ENCODE measurements at regions not wholly inside any gene's neighbourhood (a gene's known extent, or its start where the extent isn't known, plus 50 kb on each side); places are given as distances from the start of the nearest gene placed in this dataset.

DNA sequence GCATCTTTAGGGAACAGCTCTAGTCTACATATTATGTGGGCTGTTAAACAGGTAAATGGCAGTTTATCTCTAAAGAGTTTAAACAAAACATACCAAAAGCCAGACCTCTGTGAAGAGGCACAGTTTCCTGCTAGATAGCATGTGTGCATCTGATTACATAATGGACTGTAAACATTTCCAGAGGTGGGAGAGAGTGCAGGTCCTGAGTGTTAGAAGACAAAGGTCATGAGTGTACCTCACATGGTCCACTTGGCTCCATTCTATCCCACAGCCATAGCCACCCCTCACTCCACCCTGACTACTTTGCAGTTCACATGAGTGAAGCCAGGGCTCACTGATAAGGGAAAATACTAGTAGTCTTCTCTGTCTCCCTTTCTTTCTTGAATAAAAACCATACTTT, 233.4 kb downstream of the MTX2 start:
- DNase-seq (ENCODE audit: low read depth): no peak

DNA sequence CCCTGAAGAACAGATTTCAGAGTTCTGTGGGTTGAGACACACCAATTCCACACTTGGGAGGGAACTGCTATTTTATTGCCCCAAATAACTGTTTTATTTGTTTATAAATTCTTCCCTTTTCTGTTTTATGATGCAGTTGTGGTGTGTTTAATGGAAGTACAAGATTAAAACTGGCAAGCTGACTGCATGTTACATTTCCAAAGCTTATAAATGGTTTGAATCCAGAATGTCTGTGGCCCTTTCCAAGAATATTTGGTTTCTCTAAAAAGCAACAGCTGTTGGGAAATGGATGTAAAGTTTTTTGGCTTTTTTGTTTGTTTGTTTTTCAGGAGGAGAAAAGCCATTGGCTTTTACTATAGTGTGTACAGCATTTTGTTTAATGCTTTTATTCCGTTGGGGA, 234.5 kb downstream of the MTX2 start:
- no peak for DNase-seq (ENCODE audit: low read depth)

DNA sequence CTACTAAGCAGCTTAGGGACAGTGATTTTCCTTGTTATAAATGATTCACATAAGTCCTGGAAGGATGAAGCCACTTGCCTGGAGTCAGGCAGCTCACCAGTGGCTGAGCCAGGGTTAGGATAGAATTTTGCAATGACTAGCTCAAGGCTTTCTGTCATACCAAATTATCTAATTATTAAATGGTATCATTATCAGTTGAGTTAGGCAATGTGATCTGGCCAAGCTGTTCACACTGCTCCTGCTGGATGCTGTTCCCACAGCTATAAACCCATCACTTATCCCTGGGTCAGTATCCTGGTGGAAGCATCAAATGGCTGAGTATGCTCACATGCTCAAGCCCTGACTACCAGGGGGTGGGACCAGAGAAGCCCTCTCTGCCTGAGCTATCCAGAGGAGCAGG, 235.2 kb downstream of the MTX2 start:
- DNase-seq (ENCODE audit: low read depth): no peak

DNA sequence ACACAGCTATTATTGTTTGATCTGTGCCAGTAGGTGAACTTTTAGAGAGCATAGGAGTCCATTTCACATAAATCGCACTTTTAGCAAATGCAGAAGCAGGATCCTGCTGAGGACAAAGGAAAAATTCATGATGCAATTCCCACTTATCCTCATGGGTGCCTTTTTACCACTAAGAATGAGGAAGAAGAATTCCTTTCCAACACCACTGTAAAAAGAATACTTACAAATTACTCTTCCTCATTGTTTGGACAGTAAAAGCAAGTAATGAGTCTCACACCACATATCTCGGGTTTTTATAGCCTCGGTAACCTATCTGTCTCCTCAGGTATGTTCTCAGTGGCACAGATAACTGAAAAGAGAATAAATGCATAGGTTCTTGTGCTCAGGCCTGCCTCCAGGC, 238.5 kb downstream of the MTX2 start:
- no peak for DNase-seq (ENCODE audit: low read depth)

DNA sequence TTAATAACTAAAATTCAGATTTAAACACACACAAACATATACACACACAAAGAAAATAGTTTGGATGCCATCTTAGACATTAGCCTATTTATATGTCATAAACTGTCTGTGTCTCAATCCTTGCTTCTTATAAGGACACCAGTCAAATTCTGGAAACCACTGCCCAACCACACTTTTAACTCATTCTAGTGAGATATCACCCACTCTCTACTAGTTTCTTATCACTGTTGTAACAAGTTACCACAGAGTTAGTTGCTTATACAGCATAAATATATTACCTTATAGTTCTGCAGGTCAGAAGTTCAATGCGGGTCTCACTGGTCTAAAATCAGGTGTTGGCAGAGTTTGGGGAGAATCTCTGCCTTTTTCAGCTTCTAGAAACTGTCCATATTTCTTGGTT, 239.1 kb downstream of the MTX2 start:
- no peak for DNase-seq (ENCODE audit: low read depth)

DNA sequence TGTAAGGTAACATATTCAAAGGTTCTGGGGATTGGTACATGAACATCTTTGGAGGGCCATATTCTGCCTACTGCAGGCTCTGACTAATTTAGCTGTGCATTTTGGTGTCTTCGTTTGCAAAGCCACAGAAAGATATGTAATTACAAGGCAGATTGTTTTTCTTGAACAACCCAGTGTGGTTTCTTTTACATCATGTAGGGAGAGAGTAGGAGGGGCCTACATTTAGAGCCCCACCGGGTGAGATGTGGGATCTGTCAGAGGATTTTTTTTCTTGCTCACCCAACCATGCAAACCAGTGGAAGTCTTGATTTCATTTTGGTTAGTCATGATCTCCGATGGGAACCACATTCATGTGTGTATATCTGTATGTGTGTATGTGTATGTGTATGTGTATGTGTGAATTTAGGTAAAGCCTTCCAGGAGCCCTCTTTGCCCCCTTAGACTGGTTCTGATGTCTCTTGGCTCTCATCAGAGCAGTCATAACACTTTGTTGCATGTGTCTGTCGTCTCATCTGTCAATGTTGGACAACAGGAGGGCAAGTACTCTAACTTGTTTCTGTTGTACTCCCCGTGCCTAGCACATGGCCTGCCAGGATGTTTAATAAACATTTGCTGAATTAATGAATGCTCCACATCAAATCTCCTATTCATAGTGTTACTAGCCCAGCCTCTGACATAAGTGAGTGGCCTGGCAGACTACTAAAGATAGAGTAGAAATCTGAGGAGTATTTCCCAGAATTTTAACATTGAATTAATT, 239.9 kb downstream of the MTX2 start:
- no peak for DNase-seq (ENCODE audit: low read depth)

DNA sequence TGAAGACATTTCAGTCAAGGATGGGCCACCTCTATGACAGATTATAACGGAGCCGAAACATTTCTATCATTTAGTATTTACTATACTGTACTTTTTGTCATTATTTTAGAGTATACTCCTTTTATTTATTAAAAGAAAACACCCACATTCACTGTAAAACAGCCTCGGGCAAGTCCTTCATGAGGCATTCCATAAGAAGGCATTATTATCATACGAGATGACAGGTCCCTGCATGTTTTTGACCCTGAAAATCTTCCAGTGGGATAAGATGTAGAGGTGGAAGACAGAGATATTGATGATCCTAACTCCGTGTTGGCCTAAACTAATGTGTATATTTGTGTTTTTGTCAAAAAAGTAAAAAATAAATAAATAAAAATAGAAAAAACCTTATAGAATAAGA, 245.0 kb downstream of the MTX2 start:
- DNase-seq (ENCODE audit: low read depth): no peak

DNA sequence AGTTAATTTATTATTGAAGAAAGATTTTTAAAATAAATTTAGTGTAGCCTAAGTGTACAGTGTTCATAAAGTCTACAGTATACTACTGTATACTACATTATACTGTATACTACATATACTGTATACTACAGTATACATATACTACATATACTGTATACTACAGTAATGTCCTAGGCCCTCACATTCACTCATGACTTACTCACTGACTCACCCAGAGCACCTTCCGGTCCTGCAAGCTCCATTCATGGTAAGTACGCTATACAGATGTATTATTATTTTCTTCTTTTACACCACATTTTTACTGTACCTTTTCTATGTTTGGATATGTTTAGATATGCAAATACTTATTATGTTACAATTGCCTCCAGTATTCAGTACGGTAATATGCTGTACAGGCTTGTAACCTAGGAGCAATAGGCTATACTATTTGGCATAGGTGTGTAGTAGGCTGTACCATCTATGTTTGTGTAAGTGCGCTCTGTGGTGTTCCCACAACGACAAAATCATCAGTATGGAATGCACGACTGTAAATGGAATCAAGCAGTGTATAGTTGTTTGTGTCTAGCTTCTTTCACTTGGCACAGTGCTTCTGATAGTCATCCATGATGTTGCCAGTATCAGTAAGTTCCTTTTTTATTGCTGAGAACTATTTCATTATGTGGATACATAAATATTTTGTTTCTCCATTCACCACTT, 245.7 kb downstream of the MTX2 start:
- no peak for DNase-seq (ENCODE audit: low read depth)

DNA sequence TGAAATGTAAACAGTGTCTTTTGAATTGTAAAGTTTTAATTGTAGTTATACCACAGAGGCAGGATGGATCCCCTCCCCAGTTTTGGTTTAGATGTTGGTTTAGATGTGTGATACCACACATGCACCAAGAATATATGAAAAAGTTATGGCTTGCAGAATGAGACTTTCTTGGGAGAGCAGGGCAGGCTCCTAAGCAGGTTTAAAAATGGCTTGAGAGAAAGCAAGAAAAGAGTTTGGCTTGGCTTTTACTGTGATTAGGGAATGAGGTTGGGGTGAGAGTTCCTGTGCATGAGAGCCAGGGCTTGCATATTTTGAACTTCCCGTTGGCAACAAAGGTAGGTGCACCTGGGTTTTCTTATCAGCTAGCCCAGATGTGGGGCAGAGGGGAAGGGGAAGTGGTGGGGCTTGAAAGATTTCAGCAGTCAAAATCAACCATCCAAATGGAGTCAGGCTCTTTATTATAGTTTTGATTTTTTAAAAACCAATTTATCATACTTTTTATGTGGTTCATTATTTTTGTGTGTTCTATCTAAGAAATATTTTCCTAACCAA, 246.9 kb downstream of the MTX2 start:
- no peak for DNase-seq (ENCODE audit: low read depth)

DNA sequence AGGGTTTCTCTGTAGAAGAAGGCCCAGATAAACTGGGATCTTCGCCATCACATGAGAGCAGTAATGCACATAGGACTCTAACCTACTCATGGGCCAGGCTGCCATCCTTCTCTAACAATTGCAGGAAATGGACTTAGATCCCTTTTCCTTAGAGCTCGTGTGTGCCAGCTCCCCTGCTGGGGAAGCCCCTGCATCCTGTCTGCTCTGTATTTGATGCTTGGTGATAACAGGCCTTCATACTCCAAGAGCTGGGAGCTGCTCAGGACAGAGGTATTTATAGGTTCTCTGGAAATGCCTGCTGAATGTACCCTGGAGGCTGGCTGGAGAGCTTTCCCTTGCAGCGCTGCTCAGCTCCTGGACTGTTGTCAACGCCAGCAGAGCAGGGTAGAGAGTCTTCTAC, 249.6 kb downstream of the MTX2 start:
- DNase-seq (ENCODE audit: low read depth): no peak

DNA sequence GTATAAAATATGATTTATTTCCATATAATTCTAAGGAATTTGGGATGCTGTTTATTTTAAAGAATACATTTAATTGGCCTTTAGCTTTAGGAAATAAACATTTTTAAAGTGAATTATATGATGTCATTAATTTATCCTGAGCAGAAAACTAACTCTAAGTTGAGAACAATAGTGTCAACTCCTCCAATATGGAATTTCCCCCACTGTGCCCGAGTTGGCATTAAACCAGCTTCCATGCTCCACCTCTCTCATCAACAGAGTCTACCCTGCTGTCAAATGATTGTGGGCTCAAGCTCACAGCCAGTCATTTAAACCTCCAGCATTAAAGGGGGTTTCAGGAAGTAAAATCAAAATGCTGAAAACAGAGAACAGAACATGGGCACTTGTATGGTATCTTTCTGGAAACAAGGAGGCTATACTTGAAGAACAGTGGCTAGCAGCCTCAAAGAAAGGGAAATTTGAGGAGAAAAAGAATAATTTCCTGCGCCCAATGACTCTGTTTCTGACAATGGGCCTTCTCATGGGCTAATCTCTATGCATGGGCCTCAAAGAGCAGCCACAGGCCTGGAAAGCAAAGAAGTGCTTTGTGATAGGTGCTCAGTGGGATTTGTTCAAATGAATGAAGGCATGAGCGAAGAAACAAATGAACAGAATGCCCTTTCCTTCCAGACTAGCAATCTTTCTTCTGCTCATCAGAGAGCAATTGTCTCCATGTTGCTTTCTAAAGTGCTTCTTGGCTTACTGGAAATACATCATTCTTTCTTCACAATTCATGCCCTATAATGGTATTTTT, 252.8 kb downstream of the MTX2 start:
- no peak for DNase-seq (ENCODE audit: low read depth)

DNA sequence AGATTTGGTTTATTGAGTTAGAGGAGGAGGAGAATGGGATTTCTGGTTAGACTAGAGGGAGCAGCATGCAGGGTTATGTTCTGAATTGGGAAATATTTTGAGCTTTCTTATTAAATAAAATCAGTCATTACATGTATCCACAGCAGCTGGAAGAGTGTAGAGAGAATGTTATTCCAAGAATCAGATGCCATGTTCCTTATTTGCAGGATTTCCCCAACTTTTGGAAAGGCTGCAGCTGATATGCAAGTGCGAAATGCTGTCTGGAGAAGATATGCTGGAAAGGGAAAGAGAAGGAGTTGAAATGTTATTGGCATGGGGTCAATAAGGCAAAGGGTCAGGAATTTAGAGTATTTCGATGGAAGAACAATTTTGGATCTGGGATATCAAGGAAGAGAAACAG, 255.8 kb downstream of the MTX2 start:
- DNase-seq (ENCODE audit: low read depth): no peak

DNA sequence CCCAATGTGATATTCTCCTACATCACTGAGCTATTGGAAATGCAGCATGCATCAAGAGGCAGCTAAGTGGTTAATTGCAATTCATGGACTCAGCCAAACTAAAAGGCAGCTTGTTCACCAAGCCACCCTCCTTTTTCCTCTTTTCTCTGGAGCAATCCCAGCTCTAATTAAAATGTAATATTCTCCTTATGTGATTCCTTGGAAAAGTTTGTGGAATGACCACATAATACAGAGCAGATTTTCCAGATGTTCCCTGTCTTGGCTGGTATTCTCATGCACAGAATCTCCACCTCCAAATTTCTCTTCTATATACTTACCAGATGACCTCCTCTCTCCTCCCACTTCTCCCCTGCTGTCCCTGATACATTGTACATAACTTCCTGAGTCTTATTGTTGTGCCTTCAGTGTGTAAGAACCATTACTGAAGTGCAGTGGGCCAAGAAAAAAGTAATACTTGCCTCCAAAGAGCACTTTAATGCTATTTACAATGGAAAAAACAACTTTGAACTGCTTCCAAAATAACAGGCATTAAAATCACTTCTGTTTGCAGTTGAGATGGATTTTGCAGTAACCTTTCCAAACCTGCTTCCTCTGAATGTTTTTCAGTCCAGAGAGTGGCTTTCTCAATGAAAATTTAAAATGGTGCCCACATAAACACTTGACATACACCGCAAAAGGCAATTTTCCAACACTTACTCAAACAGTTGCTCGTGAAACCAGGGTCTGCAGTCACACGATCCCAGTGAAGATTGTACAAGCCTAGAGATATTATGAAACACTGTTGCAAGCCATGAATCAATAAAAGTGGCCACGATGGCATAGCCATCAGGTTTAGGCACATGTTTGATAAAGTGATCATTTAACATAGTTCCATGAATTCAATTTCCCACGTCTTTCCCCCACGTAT, 258.0 kb downstream of the MTX2 start:
- no peak for DNase-seq (ENCODE audit: low read depth)

DNA sequence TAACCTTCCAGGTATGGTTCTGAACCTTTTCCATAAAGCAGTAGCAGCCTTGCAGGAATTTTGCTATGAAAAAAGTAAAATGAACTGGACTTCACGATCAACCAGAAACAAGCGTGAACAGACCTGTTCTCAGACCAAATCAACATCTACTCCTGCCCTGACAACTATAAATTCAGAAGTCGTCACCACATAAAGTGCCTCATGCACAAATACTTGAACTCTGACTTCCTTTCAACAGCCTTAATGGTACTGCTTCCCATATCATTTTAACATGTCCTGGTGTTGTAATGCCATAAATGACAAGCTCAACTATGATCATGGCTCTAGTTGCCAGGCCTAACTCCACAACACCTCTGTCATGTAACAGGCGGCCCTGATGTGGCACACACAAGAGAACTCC, 262.4 kb downstream of the MTX2 start:
- no peak for DNase-seq (ENCODE audit: low read depth)

DNA sequence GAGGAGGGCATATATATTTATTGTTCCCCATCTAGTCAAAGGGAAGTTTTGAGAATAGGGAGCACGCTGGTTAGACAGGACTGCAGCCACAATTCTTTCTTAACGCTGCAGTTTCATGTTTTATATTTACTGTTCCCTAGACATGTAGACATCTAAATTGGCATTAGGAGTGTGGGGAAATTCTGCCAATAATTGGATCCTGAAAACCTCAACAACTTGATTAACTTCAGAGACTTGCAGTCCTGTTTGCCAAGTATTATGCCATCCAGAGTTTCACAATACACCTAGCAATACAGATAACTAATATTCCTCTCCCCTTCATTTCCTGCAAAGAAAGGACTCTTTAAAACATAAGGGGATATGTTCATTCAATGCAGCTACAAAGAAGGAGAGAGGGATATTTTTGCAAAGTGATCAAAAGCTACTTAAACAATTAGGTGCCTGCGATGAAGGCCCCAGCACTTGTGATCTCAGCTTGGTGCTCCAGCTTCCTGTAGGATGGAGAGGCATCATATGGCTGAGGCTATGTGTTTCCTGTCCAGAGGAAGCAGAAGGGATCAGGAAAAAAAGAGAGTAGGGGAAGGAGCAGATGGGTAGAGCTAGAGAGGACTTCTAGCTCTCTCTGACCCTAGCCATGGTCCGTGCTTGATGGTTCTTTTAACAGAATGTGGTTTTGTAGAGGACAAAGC, 264.4 kb downstream of the MTX2 start:
- DNase-seq (ENCODE audit: low read depth): no peak

DNA sequence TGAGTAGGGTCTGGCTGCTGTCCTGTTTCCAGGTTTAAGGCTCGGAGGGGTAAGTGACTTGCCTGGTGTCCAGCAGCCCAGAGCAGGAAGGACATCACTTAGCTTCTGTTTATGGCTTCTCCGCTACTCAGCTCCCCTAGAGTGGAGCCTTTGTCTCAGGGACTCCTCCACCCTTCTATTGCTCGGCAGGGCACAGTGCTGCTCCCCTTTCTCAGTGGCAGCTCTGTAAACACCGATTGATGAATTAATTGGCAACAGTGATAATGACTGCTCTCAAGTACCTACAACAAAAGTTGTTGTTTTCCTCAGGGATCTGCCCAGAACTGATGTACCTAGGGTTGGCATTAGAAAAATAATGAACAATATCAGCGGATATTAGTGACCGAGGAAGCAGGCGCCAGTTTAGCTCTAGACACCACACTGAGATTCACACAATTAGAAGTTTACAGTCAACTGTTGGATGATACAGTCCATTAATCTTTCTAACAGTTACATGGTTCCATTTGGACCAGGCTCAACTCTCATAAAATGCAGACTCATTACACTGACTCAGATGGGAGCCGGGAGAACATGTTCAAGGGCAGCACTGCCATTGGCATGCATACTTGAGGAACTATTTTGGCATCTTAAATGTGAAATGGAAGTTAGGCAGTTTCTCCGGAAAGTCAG, 265.7 kb downstream of the MTX2 start:
- no peak for DNase-seq (ENCODE audit: low read depth)

DNA sequence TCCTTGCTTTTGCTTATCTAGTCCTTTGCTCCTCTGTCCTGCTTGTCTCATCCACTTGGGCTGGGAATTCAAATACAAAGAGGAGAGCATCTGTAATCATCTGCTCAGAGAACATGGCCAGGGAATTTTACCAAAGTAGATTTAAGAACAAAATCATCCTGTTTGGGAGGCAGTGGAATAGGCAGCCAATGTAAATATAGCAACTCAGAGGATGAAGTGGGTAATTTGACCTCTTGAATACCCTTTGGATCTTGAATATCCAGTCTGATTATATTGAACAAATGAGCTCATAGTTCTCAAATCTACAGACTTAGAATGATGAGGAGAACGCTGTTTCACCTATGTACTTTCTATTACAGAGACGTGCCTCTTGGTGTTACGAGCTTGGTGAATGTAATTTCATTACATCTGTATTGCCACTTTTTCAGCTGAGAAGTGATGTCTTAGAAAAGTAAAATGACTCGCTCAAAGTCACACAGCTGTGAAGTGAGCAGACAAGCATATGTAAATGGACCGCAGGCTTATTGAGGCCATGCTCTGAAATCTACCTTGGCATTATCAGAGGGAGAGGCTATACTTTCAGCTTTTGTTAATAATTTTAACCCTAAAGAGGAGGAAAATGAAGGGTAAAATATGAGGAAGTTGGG, 266.3 kb downstream of the MTX2 start:
- DNase-seq (ENCODE audit: low read depth): no peak

DNA sequence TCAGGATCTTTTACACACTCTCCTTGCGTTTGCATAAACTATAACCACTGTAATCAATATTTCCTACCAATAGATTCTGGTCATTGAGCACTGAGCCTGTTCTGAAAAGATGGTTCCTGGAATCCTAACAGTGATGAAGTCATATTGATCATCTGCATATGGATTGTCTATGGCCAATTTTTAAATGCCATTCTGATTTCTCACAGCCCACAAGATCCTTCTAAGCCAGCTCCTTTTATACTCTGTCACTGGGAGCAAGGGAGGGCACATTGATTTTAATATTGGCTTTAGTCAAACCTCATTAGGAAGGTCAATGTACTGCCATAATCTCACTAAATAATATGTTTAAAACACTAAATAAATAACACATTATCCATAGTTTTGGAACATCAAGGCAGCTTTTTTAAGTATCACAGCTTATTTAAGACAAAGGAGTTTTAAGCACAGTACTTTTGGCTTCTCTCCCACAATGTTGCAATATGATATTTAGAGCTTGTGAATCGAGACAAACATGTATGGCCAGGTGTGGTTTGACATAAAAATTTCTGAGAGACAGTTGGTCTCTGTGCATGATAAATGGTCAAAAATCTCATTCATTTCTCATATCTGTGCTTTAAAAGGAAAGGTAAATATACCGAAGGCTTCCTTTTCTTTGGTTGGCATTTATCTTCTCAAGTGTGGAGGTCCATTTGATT, 267.3 kb downstream of the MTX2 start:
- DNase-seq (ENCODE audit: low read depth): no peak

DNA sequence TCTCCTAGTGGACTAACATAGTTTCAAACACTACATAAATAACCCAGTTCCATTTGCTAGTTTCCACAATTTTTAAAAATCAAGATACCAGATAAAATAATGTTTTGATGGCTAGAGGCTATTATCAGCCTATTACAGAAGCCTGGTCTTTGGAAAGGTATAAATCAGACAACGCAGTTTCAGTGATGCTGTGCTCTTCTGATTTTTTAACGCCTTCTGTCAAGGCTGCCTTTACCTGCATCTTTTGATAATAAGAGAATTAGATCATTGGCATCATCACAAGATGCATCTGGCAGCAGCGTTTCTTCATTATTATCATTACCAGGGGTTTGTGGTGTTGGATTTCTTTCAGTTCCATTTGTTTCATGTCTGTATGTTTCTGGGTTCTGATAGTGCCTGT, 268.7 kb downstream of the MTX2 start:
- no peak for DNase-seq (ENCODE audit: low read depth)

All from T-helper 22 cell (primary cell).